Chondrocyte (in vitro differentiated cells): ENCODE measurements at regions not wholly inside any gene's neighbourhood (a gene's known extent, or its start where the extent isn't known, plus 50 kb on each side); places are given as distances from the start of the nearest gene placed in this dataset.

Experiments
- DNase-seq: peaks from one replicate; pipeline ENCODE4 v3.0.0; 2021; ENCODE audit warnings: mixed read lengths, low spot score
- H3K27ac Mint-ChIP-seq: one replicate; pipeline ENCODE4 v1.8.0; 2021; ENCODE audit warnings: mild to moderate bottlenecking, moderate library complexity, mixed read lengths; ENCODE audit not compliant: unreplicated experiment
- H3K27me3 Mint-ChIP-seq: 2 replicates; pipeline ENCODE4 v1.8.0; 2021; ENCODE audit warnings: low read depth, mixed read lengths
- H3K36me3 Mint-ChIP-seq: 2 replicates; pipeline ENCODE4 v1.8.0; 2021; ENCODE audit warnings: low read depth, mixed read lengths
- H3K4me1 Mint-ChIP-seq: 2 replicates; pipeline ENCODE4 v1.8.0; 2021; ENCODE audit warnings: low read depth, mild to moderate bottlenecking, mixed read lengths
- H3K4me3 Mint-ChIP-seq: one replicate; pipeline ENCODE4 v1.8.0; 2021; ENCODE audit warnings: mild to moderate bottlenecking, moderate library complexity, mixed read lengths; ENCODE audit not compliant: unreplicated experiment
- H3K9me3 Mint-ChIP-seq: 2 replicates; pipeline ENCODE4 v1.8.0; 2021; ENCODE audit warnings: low read depth, mixed read lengths
- CTCF ChIP-seq: fragments of 200-600 bp; sonication (generic); IDR thresholded peaks from 2 replicates; pipeline ENCODE4 v1.5.0; 2021; ENCODE audit warnings: antibody characterized with exemption, mild to moderate bottlenecking, moderate library complexity

GRCh38 chr15:92538115-92538514 lies 117.5 kb downstream of the FAM174B start:
- Mint-ChIP-seq H3K27me3 (peaks cover 23% of the 10 kb centered on the region), H3K27ac (no peak overlapping the region), H3K4me1 (no peaks in the 10 kb centered on the region), H3K4me3 (no peak overlapping the region), H3K36me3 (peaks cover 1% of the 10 kb centered on the region), H3K9me3 (peaks cover 6% of the 10 kb centered on the region)
- no peak for DNase-seq
- no peak for TF ChIP-seq CTCF

DNA sequence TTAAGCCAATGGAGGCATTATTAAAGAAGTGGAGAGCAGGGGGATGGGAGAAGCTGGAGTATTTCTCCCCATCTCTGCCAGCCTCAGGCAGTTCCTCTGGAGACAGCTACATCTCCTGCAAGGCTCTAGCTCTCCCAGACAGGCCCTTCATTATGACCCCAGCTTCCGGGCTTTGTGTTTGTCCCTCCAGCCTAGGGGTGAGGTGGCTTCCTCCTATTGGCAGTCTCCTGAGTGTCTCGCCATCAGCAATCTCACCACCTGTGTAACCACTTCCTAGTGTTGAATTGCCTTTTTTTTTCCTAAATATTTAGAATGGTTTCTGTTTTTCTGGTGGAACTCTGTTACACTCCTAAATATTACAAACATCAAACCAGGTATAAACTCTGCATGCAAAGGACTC lies 122.3 kb downstream of the FAM174B start:
- Mint-ChIP-seq H3K9me3 (peaks cover 9% of the 10 kb centered on the region), H3K27ac (no peak overlapping the region), H3K27me3 (peaks cover 59% of the 10 kb centered on the region), H3K36me3 (peaks cover 1% of the 10 kb centered on the region), H3K4me3 (no peak overlapping the region), H3K4me1 (no peaks in the 10 kb centered on the region)
- TF ChIP-seq CTCF: no peak
- DNase-seq: no peak

DNA sequence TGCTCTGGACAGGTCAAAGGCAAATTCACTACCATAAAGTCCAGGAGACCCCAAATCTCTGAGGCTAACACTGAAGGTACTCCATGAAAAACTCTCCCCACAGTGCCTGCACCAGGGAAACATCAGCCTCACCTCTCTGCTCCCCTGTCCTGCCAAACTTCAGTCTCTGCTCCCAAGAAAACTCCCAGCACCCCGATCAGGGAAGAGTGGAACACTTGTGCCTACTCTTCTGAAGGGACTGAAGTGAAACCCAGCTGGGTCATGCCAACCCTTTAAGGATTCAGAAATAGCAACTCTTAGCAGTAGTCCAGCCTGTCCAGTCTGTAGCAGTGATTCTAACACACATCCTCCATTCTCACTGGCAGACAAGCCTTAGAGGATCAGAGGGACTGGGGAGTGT lies 124.2 kb downstream of the FAM174B start:
- Mint-ChIP-seq H3K27me3 (peaks cover 56% of the 10 kb centered on the region), H3K4me3 (no peak overlapping the region), H3K36me3 (peaks cover 1% of the 10 kb centered on the region), H3K4me1 (peaks cover 6% of the 10 kb centered on the region), H3K27ac (no peak overlapping the region), H3K9me3 (peaks cover 9% of the 10 kb centered on the region)
- TF ChIP-seq CTCF: no peak
- no peak for DNase-seq

DNA sequence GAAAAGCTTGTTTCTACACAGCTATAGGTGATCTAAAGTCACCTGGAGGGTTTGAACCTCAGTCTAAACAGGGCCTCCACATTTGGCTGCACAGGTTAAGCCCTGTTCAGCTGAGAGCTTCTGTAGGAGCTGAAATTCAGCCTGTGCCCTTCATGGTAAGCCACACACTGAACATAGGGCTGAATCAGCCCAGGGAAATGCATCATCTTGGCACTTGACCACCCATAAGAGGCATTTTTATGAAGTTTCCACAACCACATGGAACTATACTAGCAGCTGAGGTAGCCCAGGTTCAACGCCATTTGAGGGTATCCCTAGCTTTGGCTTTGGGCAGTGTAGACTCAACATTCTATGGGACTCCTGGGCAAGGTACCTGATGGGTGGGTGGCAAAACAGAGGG lies 126.8 kb downstream of the FAM174B start:
- no peak overlapping the region for H3K27ac Mint-ChIP-seq
- peaks cover 6% of the 10 kb centered on the region for H3K4me1 Mint-ChIP-seq
- no peak for DNase-seq
- H3K36me3 Mint-ChIP-seq: no peaks in the 10 kb centered on the region
- peaks cover 44% of the 10 kb centered on the region for H3K27me3 Mint-ChIP-seq
- H3K4me3 Mint-ChIP-seq: no peak overlapping the region
- H3K9me3 Mint-ChIP-seq: peaks cover 3% of the 10 kb centered on the region
- TF ChIP-seq CTCF: no peak

DNA sequence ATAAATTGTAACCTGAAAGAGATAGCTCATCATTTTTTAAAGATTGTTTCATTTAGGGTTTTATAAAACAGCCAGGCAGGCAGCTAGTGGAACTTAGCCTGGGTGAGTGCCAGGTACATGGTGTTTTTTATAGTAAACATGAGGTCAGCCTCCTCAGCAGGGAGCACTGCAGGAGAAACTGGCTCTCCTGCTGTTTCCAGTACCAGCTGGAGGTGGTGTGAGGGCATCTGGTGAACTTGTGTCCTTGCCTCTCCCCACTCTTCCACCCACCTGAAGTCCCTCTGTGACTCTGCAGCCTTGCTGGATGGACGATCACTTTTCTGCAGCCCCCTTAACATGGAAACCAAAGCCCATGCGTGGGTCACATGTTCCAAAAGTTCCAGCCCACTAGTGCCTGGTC lies 128.4 kb downstream of the FAM174B start:
- no peak for DNase-seq
- no peaks in the 10 kb centered on the region for H3K36me3 Mint-ChIP-seq
- H3K4me3 Mint-ChIP-seq: no peak overlapping the region
- H3K9me3 Mint-ChIP-seq: peaks cover 3% of the 10 kb centered on the region
- no peak overlapping the region for H3K27ac Mint-ChIP-seq
- peaks cover 38% of the 10 kb centered on the region for H3K27me3 Mint-ChIP-seq
- H3K4me1 Mint-ChIP-seq: peaks cover 6% of the 10 kb centered on the region
- no peak for TF ChIP-seq CTCF
